GM18526 (cell line): ENCODE measurements at regions not wholly inside any gene's neighbourhood (a gene's known extent, or its start where the extent isn't known, plus 50 kb on each side); places are given as distances from the start of the nearest gene placed in this dataset.

Experiments used
- POLR2A ChIP-seq: IDR thresholded peaks from 3 replicates; pipeline ENCODE4 v1.6.1; 2011; ENCODE audit not compliant: insufficient read length; ENCODE audit errors: extremely low read depth

- TF ChIP-seq POLR2A: no peak
Observed at GRCh38 chr6:105650347-105650746, 247.5 kb upstream of the PREP start.

GRCh38 chr6:105649192-105649591 is 246.3 kb upstream of the PREP start:
- TF ChIP-seq POLR2A: no peak

- TF ChIP-seq POLR2A: no peak
Observed at GRCh38 chr6:105648276-105648675, 245.4 kb upstream of the PREP start.

GRCh38 chr6:105646391-105646867 is 243.5 kb upstream of the PREP start:
- TF ChIP-seq POLR2A: no peak

- TF ChIP-seq POLR2A: no peak
Observed at GRCh38 chr6:105645958-105646357, 243.1 kb upstream of the PREP start.

- no peak for TF ChIP-seq POLR2A
Observed at GRCh38 chr6:105645156-105645555, 242.3 kb upstream of the PREP start.

GRCh38 chr6:105644691-105645090 is 241.8 kb upstream of the PREP start:
- no peak for TF ChIP-seq POLR2A

- TF ChIP-seq POLR2A: no peak
Observed at GRCh38 chr6:105644073-105644489, 241.2 kb upstream of the PREP start.

GRCh38 chr6:105642708-105643107 is 239.8 kb upstream of the PREP start:
- TF ChIP-seq POLR2A: no peak

- TF ChIP-seq POLR2A: no peak
Observed at GRCh38 chr6:105641504-105641903, 238.6 kb upstream of the PREP start.

- no peak for TF ChIP-seq POLR2A
Observed at GRCh38 chr6:105639124-105639523, 236.2 kb upstream of the PREP start.

- TF ChIP-seq POLR2A: no peak
Observed at GRCh38 chr6:105633814-105634213, 230.9 kb upstream of the PREP start.

- TF ChIP-seq POLR2A: no peak
Observed at GRCh38 chr6:105628156-105628860, 225.4 kb upstream of the PREP start.

GRCh38 chr6:105626295-105627158 is 223.6 kb upstream of the PREP start:
- no peak for TF ChIP-seq POLR2A

GRCh38 chr6:105624021-105624420 is 221.1 kb upstream of the PREP start:
- TF ChIP-seq POLR2A: no peak

- no peak for TF ChIP-seq POLR2A
Observed at GRCh38 chr6:105622226-105622625, 219.3 kb upstream of the PREP start.

GRCh38 chr6:105621564-105622175 is 218.8 kb upstream of the PREP start:
- no peak for TF ChIP-seq POLR2A

- no peak for TF ChIP-seq POLR2A
Observed at GRCh38 chr6:105620878-105621277, 218.0 kb upstream of the PREP start.
